GM13977 (cell line): ENCODE measurements at regions not wholly inside any gene's neighbourhood (a gene's known extent, or its start where the extent isn't known, plus 50 kb on each side); places are given as distances from the start of the nearest gene placed in this dataset.

Experiments
- DNase-seq: peaks from one replicate; pipeline ENCODE4 v3.0.0; 2012; ENCODE audit warnings: low spot score
- in situ Hi-C: fragments of 300-500 bp; cut with MboI; formaldehyde crosslinking; loops from one replicate; pipeline ENCODE4 v1.12.0; 2022; ENCODE audit warnings: low sequenced_read_pairs, low pct_unique_long_range_greater_than_20kb, mixed read lengths, inconsistent platforms; ENCODE audit not compliant: unreplicated experiment
- TF ChIP-seq, protein P1 (sequence below): IDR thresholded peaks from 2 replicates; pipeline ENCODE4 v1.5.1; 2012; ENCODE audit warnings: mild to moderate bottlenecking, control low read depth; ENCODE audit not compliant: insufficient read depth; ENCODE audit errors: extremely low read depth, missing control alignments

DNA sequence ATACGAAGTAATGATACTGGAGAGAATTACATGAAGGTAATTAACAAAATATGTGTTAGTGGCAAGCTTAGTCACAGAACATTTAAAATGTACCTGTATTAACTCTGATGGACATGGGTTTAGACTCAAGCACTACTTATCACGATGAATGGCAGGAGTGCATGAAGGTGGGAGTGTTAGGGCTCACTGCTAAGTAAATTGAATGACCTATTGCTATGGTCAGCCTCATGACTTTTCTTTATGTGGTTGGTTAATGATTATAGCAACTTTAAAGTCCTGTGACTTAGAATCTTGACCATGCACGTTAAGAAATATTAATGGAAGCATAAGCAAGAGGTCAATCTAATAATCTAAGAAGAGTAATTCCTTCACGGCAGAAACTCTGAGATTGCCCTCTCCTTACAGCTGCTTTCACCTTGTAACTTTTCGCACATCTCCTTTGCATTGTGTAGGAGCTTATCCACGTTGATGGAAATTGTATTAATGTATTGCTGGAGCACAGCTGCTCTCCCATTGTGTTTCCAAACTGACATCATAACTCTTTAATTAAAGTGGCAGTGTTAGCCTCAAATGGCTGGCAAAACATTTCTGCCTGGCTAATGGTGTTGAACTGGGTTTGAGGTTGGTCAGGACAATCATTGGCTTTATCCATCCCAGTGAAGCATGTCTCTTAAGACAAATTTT is 114.5 kb downstream of the RXFP2 start:
- no peak for DNase-seq
- in situ Hi-C loops, result no loop called here
- TF ChIP-seq, protein P1, sequence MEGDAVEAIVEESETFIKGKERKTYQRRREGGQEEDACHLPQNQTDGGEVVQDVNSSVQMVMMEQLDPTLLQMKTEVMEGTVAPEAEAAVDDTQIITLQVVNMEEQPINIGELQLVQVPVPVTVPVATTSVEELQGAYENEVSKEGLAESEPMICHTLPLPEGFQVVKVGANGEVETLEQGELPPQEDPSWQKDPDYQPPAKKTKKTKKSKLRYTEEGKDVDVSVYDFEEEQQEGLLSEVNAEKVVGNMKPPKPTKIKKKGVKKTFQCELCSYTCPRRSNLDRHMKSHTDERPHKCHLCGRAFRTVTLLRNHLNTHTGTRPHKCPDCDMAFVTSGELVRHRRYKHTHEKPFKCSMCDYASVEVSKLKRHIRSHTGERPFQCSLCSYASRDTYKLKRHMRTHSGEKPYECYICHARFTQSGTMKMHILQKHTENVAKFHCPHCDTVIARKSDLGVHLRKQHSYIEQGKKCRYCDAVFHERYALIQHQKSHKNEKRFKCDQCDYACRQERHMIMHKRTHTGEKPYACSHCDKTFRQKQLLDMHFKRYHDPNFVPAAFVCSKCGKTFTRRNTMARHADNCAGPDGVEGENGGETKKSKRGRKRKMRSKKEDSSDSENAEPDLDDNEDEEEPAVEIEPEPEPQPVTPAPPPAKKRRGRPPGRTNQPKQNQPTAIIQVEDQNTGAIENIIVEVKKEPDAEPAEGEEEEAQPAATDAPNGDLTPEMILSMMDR, result no peak

DNA sequence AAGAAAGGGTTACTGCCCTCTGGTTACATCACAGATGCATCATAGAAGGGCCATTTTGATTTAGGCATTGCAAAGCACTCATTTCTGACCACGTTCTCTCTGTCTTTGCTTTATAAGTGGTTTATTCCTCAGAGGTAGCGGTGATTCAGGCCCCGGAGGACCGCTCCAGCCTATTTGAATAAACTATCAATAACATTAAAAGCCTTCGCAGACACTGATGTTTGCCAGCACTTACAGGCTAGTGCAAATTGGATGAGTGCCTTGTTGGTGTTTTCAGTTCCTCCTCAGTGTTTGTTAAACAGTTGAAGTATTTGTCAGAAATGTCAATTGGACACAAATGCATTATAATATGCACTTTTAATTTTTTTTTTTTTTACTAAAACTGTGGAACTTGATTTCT is 120.2 kb downstream of the RXFP2 start:
- TF ChIP-seq, protein P1, result no peak
- in situ Hi-C loops, result no loop called here
- no peak for DNase-seq

GRCh38 chr13:31860002-31860401 is 120.7 kb downstream of the RXFP2 start:
- in situ Hi-C loops, result no loop called here
- DNase-seq, result no peak
- TF ChIP-seq, protein P1, result no peak

GRCh38 chr13:31862828-31863227 is 123.5 kb downstream of the RXFP2 start:
- in situ Hi-C loops, result no loop called here
- TF ChIP-seq, protein P1, result no peak
- no peak for DNase-seq

DNA sequence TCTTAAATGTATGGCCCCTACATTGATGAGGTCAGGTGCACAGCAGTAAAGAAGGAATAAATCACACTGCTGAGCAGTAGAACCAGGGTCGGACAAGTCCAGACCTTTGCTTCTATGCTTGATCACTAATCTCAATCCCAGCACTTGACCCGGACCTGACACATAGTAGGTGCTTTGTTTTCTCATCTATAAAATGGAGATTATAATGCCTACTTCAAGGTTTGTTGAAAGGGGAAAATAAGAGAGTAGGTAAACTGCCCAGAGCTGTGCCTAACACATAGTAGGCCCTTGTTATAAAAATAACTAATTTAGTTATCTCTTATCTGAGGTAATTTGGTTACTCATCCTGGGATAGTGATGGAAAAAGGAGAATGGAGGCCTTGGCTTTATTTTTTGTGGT is 125.0 kb downstream of the RXFP2 start:
- no peak for DNase-seq
- TF ChIP-seq, protein P1, result no peak
- in situ Hi-C loops, result no loop called here

DNA sequence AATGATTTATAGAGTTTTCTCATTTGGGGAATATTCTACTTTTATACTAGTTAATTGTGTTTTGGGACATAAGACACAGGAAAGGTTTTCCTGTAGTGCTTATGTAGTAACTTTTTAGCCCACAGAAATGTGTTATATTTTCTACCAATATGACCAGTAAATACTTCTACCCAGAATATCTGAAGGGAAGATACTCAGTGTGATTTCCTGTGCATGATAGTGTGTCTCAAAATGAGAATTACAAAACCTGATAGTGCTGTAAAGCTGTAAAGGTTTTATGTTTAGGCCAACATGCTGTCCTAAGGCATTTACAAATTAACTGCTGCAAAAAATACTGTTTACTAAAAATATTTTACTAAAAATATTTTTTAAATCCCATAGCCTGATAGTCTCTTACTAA is 126.8 kb downstream of the RXFP2 start:
- TF ChIP-seq, protein P1, result no peak
- in situ Hi-C loops, result no loop called here
- DNase-seq, result no peak
